GM12878 (cell line): ENCODE measurements at regions not wholly inside any gene's neighbourhood (a gene's known extent, or its start where the extent isn't known, plus 50 kb on each side); places are given as distances from the start of the nearest gene placed in this dataset.

Experiments used
- CHD2 ChIP-seq: IDR thresholded peaks from 2 replicates; pipeline ENCODE4 v1.6.1; 2011; ENCODE audit warnings: low read depth, low read length, improper control_type of control experiment, borderline replicate concordance
- CTCF ChIP-seq, 3 experiments: IDR thresholded peaks in 2 of 3; conservative IDR thresholded peaks in 1 of 3; 2 replicates each; pipeline ENCODE4 v1.5.1; 2011; ENCODE audit warnings: low read depth in 3 of 3, low read length in 3 of 3, mild to moderate bottlenecking in 3 of 3, control low read depth in 2 of 3, moderate library complexity in 2 of 3, inconsistent platforms in 1 of 3, mixed read lengths in 1 of 3; ENCODE audit not compliant: control insufficient read depth in 2 of 3, insufficient read depth in 1 of 3; ENCODE audit errors: extremely low read depth in 1 of 3
- FOS ChIP-seq: IDR thresholded peaks from 3 replicates; pipeline ENCODE4 v1.6.1; 2011; ENCODE audit warnings: borderline replicate concordance; ENCODE audit not compliant: insufficient read length; ENCODE audit errors: extremely low read depth
- GATAD2B ChIP-seq: fragments of 450-650 bp; conservative IDR thresholded peaks from 2 replicates; pipeline ENCODE4 v1.6.1; 2017; ENCODE audit warnings: low read depth, mild to moderate bottlenecking, moderate library complexity
- POLR2A ChIP-seq: IDR thresholded peaks from 2 replicates; pipeline ENCODE4 v1.6.1; 2011; ENCODE audit warnings: low read depth, mild to moderate bottlenecking, low read length
- POLR2AphosphoS2 ChIP-seq: IDR thresholded peaks from 2 replicates; pipeline ENCODE4 v1.6.1; 2011; ENCODE audit warnings: low read depth, mild to moderate bottlenecking, low read length, improper control_type of control experiment, moderate library complexity
- RAD51 ChIP-seq: fragments of 450-650 bp; IDR thresholded peaks from 2 replicates; pipeline ENCODE4 v1.6.1; 2016; ENCODE audit warnings: moderate library complexity, mild to moderate bottlenecking, inconsistent platforms
- RBBP5 ChIP-seq: fragments of 200-600 bp; sonication (generic); conservative IDR thresholded peaks from 2 replicates; pipeline ENCODE4 v1.6.1; 2016
- SMARCA5 ChIP-seq: fragments of 450-650 bp; IDR thresholded peaks from 2 replicates; pipeline ENCODE4 v1.6.1; 2017; ENCODE audit warnings: mild to moderate bottlenecking
- SMC3 ChIP-seq: IDR thresholded peaks from 2 replicates; pipeline ENCODE4 v1.6.1; 2011; ENCODE audit warnings: low read length, improper control_type of control experiment, borderline replicate concordance
- TAF1 ChIP-seq: IDR thresholded peaks from 2 replicates; pipeline ENCODE4 v1.6.1; 2011; ENCODE audit warnings: mild to moderate bottlenecking, low read depth, low read length, borderline replicate concordance
- TCF12 ChIP-seq: IDR thresholded peaks from 2 replicates; pipeline ENCODE4 v1.6.1; 2011; ENCODE audit warnings: low read depth, mild to moderate bottlenecking, low read length

- TF ChIP-seq CTCF (IDR thresholded peaks at IDR 0.05 in 2 of 3, conservative IDR thresholded peaks at IDR 0.05 in 1 of 3; ENCODE audit: control insufficient read depth in 2 of 3, extremely low read depth in 1 of 3, insufficient read depth in 1 of 3, low read depth in 3 of 3, low read length in 3 of 3) (no peak), TAF1 (no peak), CHD2 (no peak), POLR2AphosphoS2 (no peak), GATAD2B (no peak), SMC3 (no peak), SMARCA5 (no peak), TCF12 (no peak), RAD51 (no peak), RBBP5 (no peak), POLR2A (no peak), FOS (no peak)
Observed at GRCh38 chr20:19930426-19930825, 86.7 kb upstream of the NAA20 start.
